ENCODE measurements at regions not wholly inside any gene's neighbourhood (a gene's known extent, or its start where the extent isn't known, plus 50 kb on each side); places are given as distances from the start of the nearest gene placed in this dataset.

DNA sequence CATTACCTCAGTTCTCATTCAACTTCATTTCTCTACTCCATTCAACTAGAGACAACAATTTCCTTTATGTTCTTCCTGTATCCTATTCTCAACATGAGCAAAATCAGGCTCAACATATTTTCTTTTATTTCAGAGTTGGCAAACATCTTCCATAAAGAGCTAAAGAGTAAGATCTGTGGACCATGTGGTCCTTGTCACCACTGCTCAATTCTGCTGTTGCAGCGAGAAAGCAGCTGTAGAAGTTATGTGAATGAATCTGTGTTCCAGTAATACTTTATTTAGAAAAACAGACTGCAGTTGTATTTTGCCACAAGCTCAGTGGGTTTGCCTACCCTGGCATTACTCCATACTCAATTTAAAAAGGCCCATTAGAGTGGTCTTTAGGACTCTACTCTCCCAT lies 2057.3 kb downstream of the ARAP2 start:
- no peaks in the 10 kb centered on the region for H3K4me1 ChIP-seq (ENCODE audit: insufficient read depth, low read length)

DNA sequence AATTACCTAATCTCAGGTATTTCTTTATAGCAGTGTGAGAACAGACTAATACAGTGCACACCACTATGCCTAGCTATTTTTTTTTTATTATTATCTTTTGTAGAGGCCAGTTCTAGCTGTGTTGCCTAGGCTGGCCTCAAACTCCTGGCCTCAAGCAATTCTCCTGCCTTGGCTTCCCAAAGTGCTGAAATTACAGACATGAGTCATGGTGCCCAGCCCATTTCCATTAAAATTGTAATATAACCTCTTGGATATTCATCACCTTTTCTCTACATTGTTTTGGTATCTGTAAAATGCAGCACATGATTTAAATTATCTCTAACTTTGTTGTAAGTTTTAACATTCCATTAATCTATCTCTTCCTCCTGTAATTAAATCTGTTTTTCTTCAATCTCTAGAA lies 2052.9 kb downstream of the ARAP2 start:
- Histone ChIP-seq H3K9ac (ENCODE audit: low read length) (no peak overlapping the region), H3K4me1 (ENCODE audit: insufficient read depth, low read length) (no peaks in the 10 kb centered on the region), H3K27me3 (ENCODE audit: control insufficient read depth in 1 of 2, insufficient read depth in 2 of 2, low read length in 2 of 2) (no peaks in the 10 kb centered on the region), H3K9me3 (ENCODE audit: low read length) (no peaks in the 10 kb centered on the region), H3K27ac (ENCODE audit: low read depth, low read length) (no peak overlapping the region), H3K4me3 (ENCODE audit: low read depth in 1 of 2, low read length in 2 of 2) (no peak overlapping the region), H3K36me3 (ENCODE audit: insufficient read depth, low read length) (no peaks in the 10 kb centered on the region)

More for the DNA sequence above, 2057.3 kb downstream of the ARAP2 start:
- no peak overlapping the region for H3K9ac ChIP-seq (ENCODE audit: low read length)
- no peaks in the 10 kb centered on the region for H3K27me3 ChIP-seq (ENCODE audit: control insufficient read depth in 1 of 2, insufficient read depth in 2 of 2, low read length in 2 of 2)
- no peak overlapping the region for H3K27ac ChIP-seq (ENCODE audit: low read depth, low read length)
- H3K4me3 ChIP-seq (ENCODE audit: low read depth in 1 of 2, low read length in 2 of 2), result no peak overlapping the region
- H3K9me3 ChIP-seq (ENCODE audit: low read length), result no peaks in the 10 kb centered on the region
- no peaks in the 10 kb centered on the region for H3K36me3 ChIP-seq (ENCODE audit: insufficient read depth, low read length)

DNA sequence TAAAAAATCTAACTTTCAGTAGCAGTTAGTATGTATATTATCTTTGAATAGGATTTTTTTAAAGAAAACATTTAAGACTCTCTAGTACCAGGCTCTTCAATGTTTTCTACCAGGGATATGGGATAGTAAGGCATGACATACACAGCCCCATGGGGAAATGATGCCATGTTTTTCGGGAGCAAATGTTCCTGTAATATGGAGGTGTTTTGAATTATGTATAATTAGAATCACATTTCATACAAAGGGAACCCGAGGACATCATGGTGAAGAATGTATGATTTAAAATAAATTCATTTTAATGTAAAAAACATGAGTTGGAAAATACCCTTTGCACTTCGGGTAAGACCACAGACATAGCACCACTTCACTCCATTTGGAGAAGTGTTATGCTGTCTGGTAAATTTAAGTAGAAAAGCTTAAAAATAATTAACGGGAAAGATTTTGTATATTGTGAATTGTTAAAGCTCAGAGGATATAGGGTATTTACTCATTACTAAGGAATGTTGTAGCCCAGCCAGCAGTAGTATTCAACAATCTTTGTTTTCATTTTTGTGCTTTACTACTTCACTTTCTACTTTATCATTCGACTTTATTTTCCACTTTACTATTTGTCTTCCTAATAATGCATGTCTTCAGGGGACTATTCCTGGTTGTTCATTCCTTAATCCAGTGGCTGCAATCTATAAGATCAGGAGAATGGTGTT lies 2050.7 kb downstream of the ARAP2 start:
- Histone ChIP-seq H3K27me3 (ENCODE audit: control insufficient read depth in 1 of 2, insufficient read depth in 2 of 2, low read length in 2 of 2) (no peaks in the 10 kb centered on the region), H3K27ac (ENCODE audit: low read depth, low read length) (no peak overlapping the region)

DNA sequence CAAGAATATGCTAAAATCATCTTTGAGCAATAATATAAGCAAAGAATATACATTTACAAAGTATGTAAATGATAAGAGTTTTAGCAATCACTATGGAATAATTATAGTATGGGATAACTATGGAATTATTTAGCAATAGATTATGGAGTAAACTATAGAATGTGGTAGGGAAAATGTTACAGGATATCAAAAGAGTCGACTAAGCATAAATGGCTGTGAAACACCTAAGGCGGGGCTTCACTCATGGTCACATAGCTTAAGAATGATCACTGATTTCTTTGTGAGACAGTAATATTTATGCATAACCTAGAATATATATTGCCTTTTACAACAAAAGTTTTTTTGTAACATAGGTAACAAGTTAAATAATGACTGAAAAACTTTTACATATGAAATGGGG lies 2049.7 kb downstream of the ARAP2 start:
- H3K4me1 ChIP-seq (ENCODE audit: insufficient read depth, low read length), result no peaks in the 10 kb centered on the region
- H3K4me3 ChIP-seq (ENCODE audit: low read depth in 1 of 2, low read length in 2 of 2), result no peak overlapping the region
- no peak overlapping the region for H3K9ac ChIP-seq (ENCODE audit: low read length)
- no peaks in the 10 kb centered on the region for H3K36me3 ChIP-seq (ENCODE audit: insufficient read depth, low read length)
- no peaks in the 10 kb centered on the region for H3K9me3 ChIP-seq (ENCODE audit: low read length)
- no peaks in the 10 kb centered on the region for H3K27me3 ChIP-seq (ENCODE audit: control insufficient read depth in 1 of 2, insufficient read depth in 2 of 2, low read length in 2 of 2)
- H3K27ac ChIP-seq (ENCODE audit: low read depth, low read length), result no peak overlapping the region

More for the DNA sequence above, 2050.7 kb downstream of the ARAP2 start:
- Histone ChIP-seq H3K9ac (ENCODE audit: low read length) (no peak overlapping the region), H3K4me3 (ENCODE audit: low read depth in 1 of 2, low read length in 2 of 2) (no peak overlapping the region), H3K4me1 (ENCODE audit: insufficient read depth, low read length) (no peaks in the 10 kb centered on the region), H3K36me3 (ENCODE audit: insufficient read depth, low read length) (no peaks in the 10 kb centered on the region), H3K9me3 (ENCODE audit: low read length) (no peaks in the 10 kb centered on the region)

DNA sequence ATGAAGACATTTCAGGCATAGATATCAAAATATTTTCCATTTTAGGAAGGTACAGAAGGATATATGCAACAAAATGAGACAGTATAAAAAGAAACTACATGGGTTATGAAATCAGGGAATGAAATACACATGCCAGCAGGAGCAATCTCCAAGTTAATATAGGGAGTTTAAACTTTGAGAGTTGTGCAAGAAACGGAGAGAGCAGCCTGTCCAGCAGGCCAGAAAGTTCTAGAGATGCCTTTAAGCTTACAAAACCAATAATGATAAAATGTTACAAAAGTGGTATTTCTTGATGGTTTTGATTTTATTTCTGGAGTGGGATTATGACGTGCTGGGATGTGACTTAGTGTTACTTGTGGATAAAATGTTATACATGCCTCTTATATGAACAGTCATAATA lies 2047.9 kb downstream of the ARAP2 start:
- Histone ChIP-seq H3K4me3 (ENCODE audit: low read depth in 1 of 2, low read length in 2 of 2) (no peak overlapping the region), H3K36me3 (ENCODE audit: insufficient read depth, low read length) (no peaks in the 10 kb centered on the region), H3K27me3 (ENCODE audit: control insufficient read depth in 1 of 2, insufficient read depth in 2 of 2, low read length in 2 of 2) (no peaks in the 10 kb centered on the region), H3K27ac (ENCODE audit: low read depth, low read length) (no peak overlapping the region), H3K4me1 (ENCODE audit: insufficient read depth, low read length) (no peaks in the 10 kb centered on the region), H3K9ac (ENCODE audit: low read length) (no peak overlapping the region), H3K9me3 (ENCODE audit: low read length) (no peaks in the 10 kb centered on the region)

- Histone ChIP-seq H3K4me3 (ENCODE audit: low read depth in 1 of 2, low read length in 2 of 2) (no peak overlapping the region), H3K27ac (ENCODE audit: low read depth, low read length) (no peak overlapping the region), H3K27me3 (ENCODE audit: control insufficient read depth in 1 of 2, insufficient read depth in 2 of 2, low read length in 2 of 2) (no peaks in the 10 kb centered on the region), H3K9ac (ENCODE audit: low read length) (no peak overlapping the region), H3K9me3 (ENCODE audit: low read length) (no peaks in the 10 kb centered on the region), H3K4me1 (ENCODE audit: insufficient read depth, low read length) (no peaks in the 10 kb centered on the region), H3K36me3 (ENCODE audit: insufficient read depth, low read length) (no peaks in the 10 kb centered on the region)
Observed at GRCh38 chr4:34198966-34199365, 2045.3 kb downstream of the ARAP2 start.

DNA sequence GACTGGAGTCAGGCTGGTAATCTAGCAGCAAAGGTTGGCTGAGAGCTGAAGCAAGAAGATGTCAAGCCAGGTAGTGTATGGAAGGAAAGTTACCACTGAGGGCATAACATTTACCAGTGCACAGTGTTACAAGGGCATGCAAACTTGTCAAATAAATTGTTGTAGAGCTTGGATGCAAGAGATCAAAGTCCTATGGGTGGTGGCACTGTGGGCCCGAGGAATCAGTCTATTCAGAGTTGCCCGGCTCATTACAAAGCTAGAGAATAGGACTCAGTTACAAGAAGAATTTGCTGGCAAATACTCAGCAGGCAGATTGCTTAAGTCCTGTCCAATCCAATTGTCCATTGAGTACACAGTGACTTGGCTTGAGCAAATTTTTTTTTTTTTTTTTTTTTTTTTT lies 2043.8 kb downstream of the ARAP2 start:
- H3K4me1 ChIP-seq (ENCODE audit: insufficient read depth, low read length), result no peaks in the 10 kb centered on the region
- H3K27me3 ChIP-seq (ENCODE audit: control insufficient read depth in 1 of 2, insufficient read depth in 2 of 2, low read length in 2 of 2), result no peaks in the 10 kb centered on the region
- H3K9ac ChIP-seq (ENCODE audit: low read length), result no peak overlapping the region
- H3K36me3 ChIP-seq (ENCODE audit: insufficient read depth, low read length), result no peaks in the 10 kb centered on the region
- no peak overlapping the region for H3K4me3 ChIP-seq (ENCODE audit: low read depth in 1 of 2, low read length in 2 of 2)
- no peak overlapping the region for H3K27ac ChIP-seq (ENCODE audit: low read depth, low read length)
- H3K9me3 ChIP-seq (ENCODE audit: low read length), result no peaks in the 10 kb centered on the region

DNA sequence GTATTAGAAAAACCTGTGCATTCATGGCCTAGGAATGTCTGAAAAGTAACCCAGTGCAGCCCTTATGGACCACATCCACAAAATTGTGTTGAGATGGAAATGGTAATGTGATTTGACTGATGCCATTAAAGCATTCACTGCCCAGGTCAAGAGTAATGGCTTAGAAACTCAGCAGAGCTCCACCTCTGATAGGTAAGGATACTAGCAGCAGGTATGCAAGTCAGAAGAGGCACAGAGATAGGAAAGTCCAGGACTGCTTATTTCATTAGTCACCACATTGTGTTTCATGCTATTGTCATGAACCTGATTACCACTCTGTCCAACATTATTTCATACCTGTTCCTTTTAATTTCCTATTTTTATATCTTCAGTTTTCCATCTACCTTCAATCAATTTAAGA lies 2042.2 kb downstream of the ARAP2 start:
- H3K9me3 ChIP-seq (ENCODE audit: low read length), result no peaks in the 10 kb centered on the region

DNA sequence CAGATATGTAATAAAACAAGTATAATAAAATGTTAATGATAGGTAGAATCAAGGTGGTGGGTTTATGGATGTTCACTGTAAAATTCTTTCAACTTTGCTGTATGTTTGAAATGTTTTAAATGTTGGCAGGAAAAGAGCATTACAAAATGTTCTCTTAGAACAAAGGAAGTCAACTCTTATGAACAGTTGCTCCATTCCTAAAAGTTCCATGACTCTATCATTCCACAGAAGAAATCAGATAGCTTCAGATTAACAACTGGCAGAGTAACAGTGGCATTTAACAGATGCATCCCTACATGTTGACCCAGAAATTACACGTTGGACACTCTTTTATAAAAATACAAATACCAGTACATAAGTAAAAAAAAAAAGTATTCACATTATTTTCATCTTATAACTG lies 2023.7 kb downstream of the ARAP2 start:
- no peaks in the 10 kb centered on the region for H3K27me3 ChIP-seq (ENCODE audit: control insufficient read depth in 1 of 2, insufficient read depth in 2 of 2, low read length in 2 of 2)
- no peaks in the 10 kb centered on the region for H3K9me3 ChIP-seq (ENCODE audit: low read length)
- no peak overlapping the region for H3K27ac ChIP-seq (ENCODE audit: low read depth, low read length)
- no peaks in the 10 kb centered on the region for H3K4me1 ChIP-seq (ENCODE audit: insufficient read depth, low read length)
- no peaks in the 10 kb centered on the region for H3K36me3 ChIP-seq (ENCODE audit: insufficient read depth, low read length)
- H3K9ac ChIP-seq (ENCODE audit: low read length), result no peak overlapping the region
- no peak overlapping the region for H3K4me3 ChIP-seq (ENCODE audit: low read depth in 1 of 2, low read length in 2 of 2)

More for the DNA sequence above, 2042.2 kb downstream of the ARAP2 start:
- no peak overlapping the region for H3K27ac ChIP-seq (ENCODE audit: low read depth, low read length)
- H3K4me3 ChIP-seq (ENCODE audit: low read depth in 1 of 2, low read length in 2 of 2), result no peak overlapping the region
- H3K36me3 ChIP-seq (ENCODE audit: insufficient read depth, low read length), result no peaks in the 10 kb centered on the region
- no peak overlapping the region for H3K9ac ChIP-seq (ENCODE audit: low read length)
- no peaks in the 10 kb centered on the region for H3K27me3 ChIP-seq (ENCODE audit: control insufficient read depth in 1 of 2, insufficient read depth in 2 of 2, low read length in 2 of 2)
- H3K4me1 ChIP-seq (ENCODE audit: insufficient read depth, low read length), result no peaks in the 10 kb centered on the region

GRCh38 chr4:34221986-34222385 lies 2022.3 kb downstream of the ARAP2 start:
- Histone ChIP-seq H3K27me3 (ENCODE audit: control insufficient read depth in 1 of 2, insufficient read depth in 2 of 2, low read length in 2 of 2) (no peaks in the 10 kb centered on the region), H3K9me3 (ENCODE audit: low read length) (no peaks in the 10 kb centered on the region), H3K4me3 (ENCODE audit: low read depth in 1 of 2, low read length in 2 of 2) (no peak overlapping the region), H3K4me1 (ENCODE audit: insufficient read depth, low read length) (no peaks in the 10 kb centered on the region), H3K36me3 (ENCODE audit: insufficient read depth, low read length) (no peaks in the 10 kb centered on the region), H3K9ac (ENCODE audit: low read length) (no peak overlapping the region), H3K27ac (ENCODE audit: low read depth, low read length) (no peak overlapping the region)

DNA sequence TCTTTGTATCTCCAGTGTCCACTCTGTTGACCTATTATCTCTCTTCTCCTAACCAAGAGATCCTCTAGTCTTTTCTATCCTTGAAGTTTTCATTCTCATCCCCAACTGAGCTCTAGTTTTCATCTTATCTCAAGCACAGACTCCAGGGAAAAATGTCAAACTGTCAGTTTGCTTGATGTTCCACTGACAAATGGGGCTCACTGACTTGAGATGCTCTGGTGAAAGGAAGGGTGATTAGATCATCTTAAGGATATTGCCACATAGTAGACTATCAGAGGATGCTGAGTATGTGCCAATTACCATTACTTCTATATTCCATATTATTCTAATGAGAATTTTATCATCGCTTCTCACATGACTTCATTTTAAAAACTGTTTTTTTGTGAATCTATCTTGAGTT lies 2008.2 kb downstream of the ARAP2 start:
- Histone ChIP-seq H3K27ac (ENCODE audit: low read depth, low read length) (no peak overlapping the region), H3K9me3 (ENCODE audit: low read length) (no peaks in the 10 kb centered on the region), H3K27me3 (ENCODE audit: control insufficient read depth in 1 of 2, insufficient read depth in 2 of 2, low read length in 2 of 2) (no peaks in the 10 kb centered on the region), H3K4me3 (ENCODE audit: low read depth in 1 of 2, low read length in 2 of 2) (no peak overlapping the region), H3K9ac (ENCODE audit: low read length) (no peak overlapping the region), H3K4me1 (ENCODE audit: insufficient read depth, low read length) (no peaks in the 10 kb centered on the region), H3K36me3 (ENCODE audit: insufficient read depth, low read length) (no peaks in the 10 kb centered on the region)

- Histone ChIP-seq H3K27me3 (ENCODE audit: control insufficient read depth in 1 of 2, insufficient read depth in 2 of 2, low read length in 2 of 2) (no peaks in the 10 kb centered on the region), H3K4me3 (ENCODE audit: low read depth in 1 of 2, low read length in 2 of 2) (no peak overlapping the region), H3K4me1 (ENCODE audit: insufficient read depth, low read length) (no peaks in the 10 kb centered on the region), H3K9me3 (ENCODE audit: low read length) (no peaks in the 10 kb centered on the region), H3K27ac (ENCODE audit: low read depth, low read length) (no peak overlapping the region), H3K36me3 (ENCODE audit: insufficient read depth, low read length) (no peaks in the 10 kb centered on the region), H3K9ac (ENCODE audit: low read length) (no peak overlapping the region)
Observed at GRCh38 chr4:34245276-34245675, 1999.0 kb downstream of the ARAP2 start.
